ENCODE measurements at regions not wholly inside any gene's neighbourhood (a gene's known extent, or its start where the extent isn't known, plus 50 kb on each side); places are given as distances from the start of the nearest gene placed in this dataset.

GRCh38 chr3:162111861-162112260, 615.3 kb downstream of the OTOL1 start:
- Histone ChIP-seq H3K4me1 (ENCODE audit: insufficient read depth, low read length, poor library complexity, severe bottlenecking) (no peaks in the 10 kb centered on the region), H3K79me2 (ENCODE audit: insufficient read depth, low read depth, low read length) (no peaks in the 10 kb centered on the region), H3K9me3 (ENCODE audit: low read length) (no peaks in the 10 kb centered on the region), H4K20me1 (ENCODE audit: insufficient read depth, low read length) (no peaks in the 10 kb centered on the region), H3K36me3 (ENCODE audit: insufficient read depth, low read length) (no peaks in the 10 kb centered on the region), H3K27ac (ENCODE audit: low read depth, low read length, poor library complexity, severe bottlenecking) (no peak overlapping the region), H3K9me2 (ENCODE audit: insufficient read depth, low read length) (no peaks in the 10 kb centered on the region), H3K4me2 (ENCODE audit: low read length) (no peak overlapping the region), H3K4me3 (ENCODE audit: low read depth, low read length, poor library complexity, severe bottlenecking) (no peak overlapping the region), H2AFZ (ENCODE audit: low read length) (no peak overlapping the region)
- DNase-seq (ENCODE audit: low spot score), result no peak
- POLR2A ChIA-PET, result interaction anchor here (0.6 kb wide), 1 partner anchor 101 kb away, joined by 3 read pairs; no protein-coding TSS in a partner anchor
- TF ChIP-seq CTCF (conservative IDR thresholded peaks at IDR 0.05; ENCODE audit: low read length) (no peak), EZH2phosphoT487 (IDR thresholded peaks at IDR 0.05; ENCODE audit: borderline replicate concordance, low read depth, low read length) (no peak)
- intact Hi-C loops (cut with micrococcal nuclease; ENCODE audit: unreplicated experiment), result no loop called here
- BruUV-seq (replicated peaks), result no TSS peak
- CTCF ChIA-PET (ENCODE audit: unreplicated experiment), result no interaction called here

DNA sequence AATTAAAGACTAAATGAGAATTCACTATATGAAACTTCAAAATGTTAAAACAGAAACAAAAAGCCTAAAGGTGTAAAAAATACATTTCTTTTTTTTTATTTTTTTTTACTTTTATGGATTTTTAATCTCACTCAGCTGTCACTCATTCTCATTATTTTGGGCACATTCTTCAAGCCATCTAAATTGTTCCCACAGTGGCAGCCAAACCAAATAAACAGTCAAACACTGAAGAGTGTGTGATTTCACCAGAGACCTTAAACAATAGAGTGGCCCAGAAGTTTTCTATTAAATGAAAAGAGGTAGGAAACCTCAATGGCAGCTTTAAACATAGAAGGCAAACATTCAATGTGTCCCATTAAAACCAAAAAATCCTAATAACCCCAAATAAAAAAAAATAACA, 616.1 kb downstream of the OTOL1 start:
- H3K36me3 ChIP-seq (ENCODE audit: insufficient read depth, low read length), result no peaks in the 10 kb centered on the region
- H2AFZ ChIP-seq (ENCODE audit: low read length), result no peak overlapping the region
- ChIA-PET CTCF (ENCODE audit: unreplicated experiment) (no interaction called here), POLR2A (no interaction called here)
- H3K79me2 ChIP-seq (ENCODE audit: insufficient read depth, low read depth, low read length), result no peaks in the 10 kb centered on the region
- no peak for TF ChIP-seq CTCF (conservative IDR thresholded peaks at IDR 0.05; ENCODE audit: low read length)
- TF ChIP-seq EZH2phosphoT487 (IDR thresholded peaks at IDR 0.05; ENCODE audit: borderline replicate concordance, low read depth, low read length), result no peak
- no peak overlapping the region for H3K27ac ChIP-seq (ENCODE audit: low read depth, low read length, poor library complexity, severe bottlenecking)
- intact Hi-C loops (cut with micrococcal nuclease; ENCODE audit: unreplicated experiment), result no loop called here
- no peaks in the 10 kb centered on the region for H3K9me2 ChIP-seq (ENCODE audit: insufficient read depth, low read length)
- H3K4me1 ChIP-seq (ENCODE audit: insufficient read depth, low read length, poor library complexity, severe bottlenecking), result no peaks in the 10 kb centered on the region
- no peaks in the 10 kb centered on the region for H4K20me1 ChIP-seq (ENCODE audit: insufficient read depth, low read length)
- no TSS peak for BruUV-seq (replicated peaks)
- H3K9me3 ChIP-seq (ENCODE audit: low read length), result no peaks in the 10 kb centered on the region
- no peak overlapping the region for H3K4me2 ChIP-seq (ENCODE audit: low read length)
- no peak for DNase-seq (ENCODE audit: low spot score)
- no peak overlapping the region for H3K4me3 ChIP-seq (ENCODE audit: low read depth, low read length, poor library complexity, severe bottlenecking)

DNA sequence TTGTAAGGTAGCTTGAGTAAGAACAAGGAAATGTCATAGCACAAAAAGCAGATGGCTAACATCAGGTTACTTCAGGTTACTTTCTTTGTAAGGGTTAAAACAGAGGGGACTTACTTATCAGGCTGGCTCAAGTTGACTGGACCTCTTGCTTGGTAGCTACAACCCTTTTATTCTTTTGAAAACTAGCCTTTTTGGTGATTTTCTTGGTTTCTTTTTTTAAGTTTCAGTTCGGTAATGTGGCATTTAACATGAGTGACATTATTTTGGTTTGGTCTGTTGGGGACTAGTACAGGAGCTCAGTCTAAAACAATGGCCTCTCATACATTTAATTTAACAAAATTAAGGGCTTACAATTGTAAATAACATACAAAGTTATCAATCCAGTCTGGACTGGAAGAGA, 621.4 kb downstream of the OTOL1 start:
- CTCF ChIA-PET (ENCODE audit: unreplicated experiment), result no interaction called here
- Histone ChIP-seq H2AFZ (ENCODE audit: low read length) (no peak overlapping the region), H3K9me3 (ENCODE audit: low read length) (no peaks in the 10 kb centered on the region), H3K27ac (ENCODE audit: low read depth, low read length, poor library complexity, severe bottlenecking) (no peak overlapping the region), H3K4me1 (ENCODE audit: insufficient read depth, low read length, poor library complexity, severe bottlenecking) (no peaks in the 10 kb centered on the region), H4K20me1 (ENCODE audit: insufficient read depth, low read length) (no peaks in the 10 kb centered on the region), H3K4me2 (ENCODE audit: low read length) (no peak overlapping the region), H3K9me2 (ENCODE audit: insufficient read depth, low read length) (no peaks in the 10 kb centered on the region), H3K79me2 (ENCODE audit: insufficient read depth, low read depth, low read length) (no peaks in the 10 kb centered on the region), H3K36me3 (ENCODE audit: insufficient read depth, low read length) (no peaks in the 10 kb centered on the region), H3K4me3 (ENCODE audit: low read depth, low read length, poor library complexity, severe bottlenecking) (no peak overlapping the region)
- no peak for DNase-seq (ENCODE audit: low spot score)
- BruUV-seq (replicated peaks), result no TSS peak
- TF ChIP-seq EZH2phosphoT487 (IDR thresholded peaks at IDR 0.05; ENCODE audit: borderline replicate concordance, low read depth, low read length) (no peak), CTCF (conservative IDR thresholded peaks at IDR 0.05; ENCODE audit: low read length) (no peak)
- POLR2A ChIA-PET, result no interaction called here
- intact Hi-C loops (cut with micrococcal nuclease; ENCODE audit: unreplicated experiment), result no loop called here

Data from OCI-LY7 (cell line).